HG02588 (cell line): ENCODE measurements at regions not wholly inside any gene's neighbourhood (a gene's known extent, or its start where the extent isn't known, plus 50 kb on each side); places are given as distances from the start of the nearest gene placed in this dataset.

Source experiments
- ATAC-seq: cut with Tn5 transposase; IDR thresholded peaks from one replicate; pipeline ENCODE4 v1.9.1; 2021; ENCODE audit warnings: mild to moderate bottlenecking, moderate library complexity; ENCODE audit not compliant: unreplicated experiment

DNA sequence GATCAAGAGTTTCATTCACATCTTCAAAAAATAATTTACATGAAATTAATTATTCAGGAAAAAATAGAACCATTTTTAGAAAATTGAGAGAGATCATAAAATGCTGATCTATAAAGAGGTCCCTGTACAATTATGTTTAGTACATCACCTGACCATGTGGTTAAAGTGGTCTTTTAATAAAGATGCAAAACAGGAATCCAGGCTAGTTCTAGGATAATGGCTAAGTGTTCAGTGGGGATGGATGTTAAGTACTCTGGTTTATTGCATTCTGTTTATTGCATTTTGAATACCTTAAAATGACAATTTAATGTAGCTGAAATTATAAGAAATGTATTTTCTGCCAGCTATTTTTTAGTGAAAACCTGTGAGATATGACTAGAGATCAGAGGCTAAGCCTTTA, 72.0 kb upstream of the SMC2 start:
- no peak for ATAC-seq

DNA sequence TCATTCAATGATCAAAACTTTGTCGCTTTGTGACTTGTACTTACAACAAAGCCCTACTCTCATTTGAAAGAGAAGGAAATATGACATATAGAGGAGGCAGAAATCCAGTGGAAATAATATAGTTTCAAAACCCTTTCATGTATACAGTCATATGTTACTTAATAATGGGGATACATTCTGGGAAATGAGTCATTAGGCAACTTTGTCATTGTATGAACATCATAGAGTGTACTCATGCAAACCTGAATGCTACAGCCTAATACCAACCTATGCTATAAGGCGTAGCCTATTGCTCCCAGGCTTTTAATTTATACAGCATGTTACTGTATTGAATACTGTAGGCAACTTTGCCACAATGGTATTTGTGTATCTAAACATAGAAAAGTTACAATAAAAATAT, 69.0 kb upstream of the SMC2 start:
- ATAC-seq = no peak

DNA sequence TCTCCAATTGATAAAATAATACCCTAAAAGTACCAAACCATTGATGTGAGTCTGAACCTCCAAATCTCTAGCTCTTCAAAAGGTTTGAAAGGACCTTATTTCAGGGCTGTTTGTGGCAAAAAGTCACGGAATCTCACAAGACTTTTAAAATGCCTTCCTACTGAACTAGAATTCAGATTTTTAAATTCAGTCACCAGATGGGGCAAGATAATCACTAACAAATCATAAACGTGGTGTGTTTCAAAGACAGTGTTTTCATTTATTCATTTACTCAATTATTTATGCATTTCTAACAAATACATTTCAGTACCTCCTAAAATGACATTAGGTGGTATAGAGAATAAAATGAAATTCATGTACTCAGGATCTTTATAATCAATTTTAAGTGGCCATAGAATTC, 68.2 kb upstream of the SMC2 start:
- ATAC-seq = no peak

DNA sequence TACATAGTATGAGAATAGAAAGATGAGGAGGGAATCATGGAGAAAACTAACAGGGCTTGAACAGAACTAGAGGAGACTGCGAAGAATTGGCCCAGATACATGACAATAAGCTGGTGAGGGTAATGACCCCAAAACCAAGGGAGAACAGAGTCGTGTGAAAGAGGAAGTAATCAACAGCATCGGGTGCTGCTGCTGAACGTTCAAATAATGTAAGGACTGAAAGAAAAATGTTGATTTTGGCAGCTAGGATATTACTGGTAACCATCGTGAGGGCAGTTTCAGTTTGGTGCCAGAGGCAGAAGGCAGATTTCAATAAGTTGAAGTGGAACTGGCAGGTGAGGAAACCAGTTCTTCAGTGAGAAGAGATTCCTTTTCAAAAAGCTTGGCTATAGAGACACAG, 66.8 kb upstream of the SMC2 start:
- no peak for ATAC-seq

DNA sequence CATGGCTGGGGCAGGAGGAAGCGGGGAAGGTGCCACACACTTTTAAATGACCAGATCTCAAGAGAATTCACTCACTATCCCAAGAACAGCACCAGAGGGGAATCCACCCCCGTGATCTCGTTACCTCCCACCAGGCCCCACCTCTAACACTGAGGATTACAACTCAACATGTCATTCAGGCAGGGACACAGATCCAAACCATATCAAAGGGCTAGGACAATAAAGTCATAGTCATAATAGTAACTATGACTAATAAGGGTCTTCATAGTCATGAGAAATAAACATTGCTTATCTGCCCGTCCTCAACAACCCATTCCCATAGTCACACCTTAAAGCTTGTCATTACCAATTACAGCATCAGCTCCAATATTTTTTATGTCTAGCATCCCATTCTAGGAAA, 65.3 kb upstream of the SMC2 start:
- ATAC-seq = peak; percentile 42
